Body of pancreas (tissue), 4 donors: ENCODE measurements at regions not wholly inside any gene's neighbourhood (a gene's known extent, or its start where the extent isn't known, plus 50 kb on each side); places are given as distances from the start of the nearest gene placed in this dataset.

Source experiments
- POLR2A ChIP-seq, 3 donors: fragments of 450-650 bp; IDR thresholded peaks; one replicate each; pipeline ENCODE4 v1.6.1; 2016; ENCODE audit warnings: antibody characterized with exemption in 3 of 3, mild to moderate bottlenecking in 2 of 3
- TF ChIP-seq, protein P1 (sequence below), 7 experiments: fragments of 450-650 bp in 4 of 7; fragments of 200-600 bp in 3 of 7; sonication (generic) in 3 of 7; IDR thresholded peaks; one replicate each; pipeline ENCODE4 v1.5.1; 2016 to 2019; ENCODE audit warnings: antibody characterized with exemption in 7 of 7

DNA sequence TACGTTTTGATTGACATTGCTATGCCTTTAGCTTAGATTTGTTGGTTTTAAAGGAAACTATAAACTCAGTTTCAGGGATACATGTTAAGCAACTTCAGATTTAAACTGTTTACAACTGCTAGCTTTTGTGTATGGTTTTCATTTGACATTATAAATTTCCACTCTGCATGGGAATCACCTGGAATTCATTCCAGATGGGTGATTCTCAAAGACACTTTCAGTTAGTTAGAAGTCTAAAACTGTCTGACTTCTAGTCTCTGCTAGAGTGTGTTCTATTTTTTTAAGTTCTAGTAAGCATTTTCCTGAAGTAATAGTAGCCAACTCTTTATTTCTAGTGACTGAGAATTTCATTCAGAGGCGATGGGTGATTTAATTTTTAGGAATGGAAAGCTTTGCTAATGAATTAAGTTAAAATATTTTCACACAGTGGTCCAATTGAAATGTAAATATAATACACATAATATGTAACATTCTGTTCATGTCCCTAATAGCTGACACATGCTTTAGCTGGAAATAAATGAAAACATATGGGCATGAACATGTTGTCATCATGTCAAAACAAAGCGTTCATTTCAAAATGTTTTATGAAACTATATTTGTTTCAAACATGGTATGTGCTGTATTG, 58.3 kb upstream of the CSNK1A1L start:
- no peak for TF ChIP-seq POLR2A (IDR thresholded peaks at IDR 0.05)
- TF ChIP-seq, protein P1, sequence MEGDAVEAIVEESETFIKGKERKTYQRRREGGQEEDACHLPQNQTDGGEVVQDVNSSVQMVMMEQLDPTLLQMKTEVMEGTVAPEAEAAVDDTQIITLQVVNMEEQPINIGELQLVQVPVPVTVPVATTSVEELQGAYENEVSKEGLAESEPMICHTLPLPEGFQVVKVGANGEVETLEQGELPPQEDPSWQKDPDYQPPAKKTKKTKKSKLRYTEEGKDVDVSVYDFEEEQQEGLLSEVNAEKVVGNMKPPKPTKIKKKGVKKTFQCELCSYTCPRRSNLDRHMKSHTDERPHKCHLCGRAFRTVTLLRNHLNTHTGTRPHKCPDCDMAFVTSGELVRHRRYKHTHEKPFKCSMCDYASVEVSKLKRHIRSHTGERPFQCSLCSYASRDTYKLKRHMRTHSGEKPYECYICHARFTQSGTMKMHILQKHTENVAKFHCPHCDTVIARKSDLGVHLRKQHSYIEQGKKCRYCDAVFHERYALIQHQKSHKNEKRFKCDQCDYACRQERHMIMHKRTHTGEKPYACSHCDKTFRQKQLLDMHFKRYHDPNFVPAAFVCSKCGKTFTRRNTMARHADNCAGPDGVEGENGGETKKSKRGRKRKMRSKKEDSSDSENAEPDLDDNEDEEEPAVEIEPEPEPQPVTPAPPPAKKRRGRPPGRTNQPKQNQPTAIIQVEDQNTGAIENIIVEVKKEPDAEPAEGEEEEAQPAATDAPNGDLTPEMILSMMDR (IDR thresholded peaks at IDR 0.05) = no peak
